ENCODE measurements at regions not wholly inside any gene's neighbourhood (a gene's known extent, or its start where the extent isn't known, plus 50 kb on each side); places are given as distances from the start of the nearest gene placed in this dataset.

DNA sequence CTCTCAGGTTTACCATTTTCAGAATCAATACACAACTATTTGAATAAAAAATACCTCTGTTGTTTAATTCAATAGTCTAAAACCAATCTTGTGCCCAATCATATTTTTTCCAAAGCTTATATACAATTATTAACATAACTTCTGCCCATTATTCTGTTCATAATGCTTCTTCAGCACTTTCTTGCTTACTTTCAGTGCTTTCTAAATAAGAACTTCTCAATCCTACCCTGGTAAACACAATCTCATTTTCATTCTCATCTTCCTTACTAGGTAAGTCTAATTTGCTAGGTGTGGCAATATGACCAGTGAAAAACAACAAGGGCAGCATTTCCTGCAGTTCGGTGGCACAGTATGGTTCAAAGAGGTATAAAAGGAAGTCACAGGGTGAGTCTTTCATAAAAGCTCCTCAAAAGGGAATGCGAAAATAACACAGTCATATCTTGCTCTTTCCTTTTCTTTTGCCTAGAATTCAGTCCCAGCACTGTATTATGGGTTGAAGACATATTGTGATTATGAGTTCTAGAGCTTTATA, 103.5 kb downstream of the FOXG1 start:
- no peak for DNase-seq (ENCODE audit: low read depth)
- no peak overlapping the region for H3K4me3 ChIP-seq (replicated peaks; ENCODE audit: low read depth, low read length)
- TF ChIP-seq, protein P1, sequence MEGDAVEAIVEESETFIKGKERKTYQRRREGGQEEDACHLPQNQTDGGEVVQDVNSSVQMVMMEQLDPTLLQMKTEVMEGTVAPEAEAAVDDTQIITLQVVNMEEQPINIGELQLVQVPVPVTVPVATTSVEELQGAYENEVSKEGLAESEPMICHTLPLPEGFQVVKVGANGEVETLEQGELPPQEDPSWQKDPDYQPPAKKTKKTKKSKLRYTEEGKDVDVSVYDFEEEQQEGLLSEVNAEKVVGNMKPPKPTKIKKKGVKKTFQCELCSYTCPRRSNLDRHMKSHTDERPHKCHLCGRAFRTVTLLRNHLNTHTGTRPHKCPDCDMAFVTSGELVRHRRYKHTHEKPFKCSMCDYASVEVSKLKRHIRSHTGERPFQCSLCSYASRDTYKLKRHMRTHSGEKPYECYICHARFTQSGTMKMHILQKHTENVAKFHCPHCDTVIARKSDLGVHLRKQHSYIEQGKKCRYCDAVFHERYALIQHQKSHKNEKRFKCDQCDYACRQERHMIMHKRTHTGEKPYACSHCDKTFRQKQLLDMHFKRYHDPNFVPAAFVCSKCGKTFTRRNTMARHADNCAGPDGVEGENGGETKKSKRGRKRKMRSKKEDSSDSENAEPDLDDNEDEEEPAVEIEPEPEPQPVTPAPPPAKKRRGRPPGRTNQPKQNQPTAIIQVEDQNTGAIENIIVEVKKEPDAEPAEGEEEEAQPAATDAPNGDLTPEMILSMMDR (IDR thresholded peaks at IDR 0.05; ENCODE audit: low read length, missing control alignments) = no peak

DNA sequence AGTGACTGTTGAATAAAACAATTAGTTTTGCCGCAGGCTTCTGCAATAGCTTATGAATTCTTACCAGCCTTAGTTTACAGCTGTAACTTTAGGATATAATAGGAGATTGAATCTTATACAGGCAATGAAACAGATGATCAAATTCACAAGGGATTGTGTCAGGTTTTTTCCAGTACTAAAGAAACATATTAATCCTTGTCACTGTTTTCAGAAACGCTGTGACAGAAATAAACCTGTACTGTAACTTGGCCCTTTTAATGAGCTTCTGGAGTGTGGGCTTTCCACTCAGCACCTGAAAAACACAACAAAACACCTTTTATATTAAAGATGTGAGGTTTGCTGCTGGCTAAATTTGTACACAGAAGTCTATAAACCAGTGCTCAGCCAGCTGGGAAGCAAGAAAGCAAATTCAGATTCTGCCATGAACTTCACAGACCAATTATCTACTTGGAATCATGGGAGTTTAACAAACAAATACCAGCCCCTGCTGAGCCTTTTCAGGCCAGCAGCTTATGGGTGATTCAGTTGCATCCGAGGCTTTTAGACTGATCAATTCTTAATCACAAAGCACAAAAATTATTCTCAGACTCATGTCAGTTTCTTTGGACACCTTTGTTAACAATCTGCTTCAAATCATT, 109.5 kb downstream of the FOXG1 start:
- no peak overlapping the region for H3K4me3 ChIP-seq (replicated peaks; ENCODE audit: low read depth, low read length)
- no peak for DNase-seq (ENCODE audit: low read depth)
- TF ChIP-seq, protein P1 (IDR thresholded peaks at IDR 0.05; ENCODE audit: low read length, missing control alignments) = no peak

DNA sequence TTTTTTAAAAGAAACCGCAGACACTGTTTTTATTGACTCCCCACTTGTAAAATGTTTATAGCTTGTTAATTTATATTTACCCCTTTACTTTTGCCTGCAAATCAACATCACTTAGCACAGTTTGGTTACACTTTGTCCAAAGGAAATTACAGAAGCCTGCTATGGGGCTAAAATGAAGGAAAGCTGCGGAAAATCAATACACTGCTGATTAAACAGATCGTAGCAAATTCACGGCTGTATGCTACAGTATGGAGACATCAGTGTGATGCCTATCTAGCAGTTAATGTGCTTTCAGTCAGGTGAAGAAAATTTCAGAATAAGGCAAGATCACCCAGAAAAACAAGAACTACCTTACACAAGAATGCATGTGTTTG, 110.0 kb downstream of the FOXG1 start:
- TF ChIP-seq, protein P1 (IDR thresholded peaks at IDR 0.05; ENCODE audit: low read length, missing control alignments) = no peak
- no peak overlapping the region for H3K4me3 ChIP-seq (replicated peaks; ENCODE audit: low read depth, low read length)
- DNase-seq (ENCODE audit: low read depth) = no peak

DNA sequence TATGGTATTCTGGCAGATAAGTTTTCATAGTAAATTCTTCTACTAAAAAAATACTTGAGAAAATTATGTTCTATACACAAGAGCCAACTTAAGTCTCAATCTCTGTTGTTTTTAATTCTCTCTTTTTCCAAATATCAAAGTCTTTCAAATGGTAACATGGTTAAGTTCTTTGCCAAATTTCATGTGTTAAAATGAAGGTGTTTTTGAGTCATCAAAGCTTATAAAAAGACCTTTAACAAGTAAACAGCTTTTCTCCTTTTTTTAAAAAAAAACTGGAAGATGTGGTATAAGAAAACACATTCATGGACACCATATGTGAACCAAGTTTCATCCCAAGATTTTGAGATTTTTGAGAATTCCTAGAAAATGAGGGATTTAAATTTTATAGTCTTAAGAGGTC, 111.3 kb downstream of the FOXG1 start:
- TF ChIP-seq, protein P1 (IDR thresholded peaks at IDR 0.05; ENCODE audit: low read length, missing control alignments) = no peak
- DNase-seq (ENCODE audit: low read depth) = no peak
- H3K4me3 ChIP-seq (replicated peaks; ENCODE audit: low read depth, low read length) = no peak overlapping the region

DNA sequence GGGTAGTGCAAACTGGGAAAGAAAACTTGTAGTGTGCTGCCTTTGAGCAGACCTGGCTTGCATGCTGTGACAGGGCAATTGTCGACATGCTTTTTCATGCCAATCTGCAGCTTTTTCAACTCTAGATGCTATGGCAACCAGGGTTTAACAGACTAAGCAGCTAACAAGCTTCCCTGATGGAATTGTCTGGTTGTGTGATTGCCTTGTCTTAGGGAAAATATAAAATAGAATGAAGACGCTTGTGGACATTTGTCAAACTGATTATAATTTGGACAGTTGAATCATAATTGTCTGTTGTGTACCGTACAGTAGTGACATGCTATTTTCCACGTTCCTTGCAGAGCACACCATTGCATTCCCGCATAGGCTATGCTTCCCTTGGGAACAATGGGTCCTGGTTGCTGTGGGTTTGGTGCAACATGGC, 113.0 kb downstream of the FOXG1 start:
- H3K4me3 ChIP-seq (replicated peaks; ENCODE audit: low read depth, low read length) = no peak overlapping the region
- TF ChIP-seq, protein P1 (IDR thresholded peaks at IDR 0.05; ENCODE audit: low read length, missing control alignments) = no peak
- DNase-seq (ENCODE audit: low read depth) = no peak

DNA sequence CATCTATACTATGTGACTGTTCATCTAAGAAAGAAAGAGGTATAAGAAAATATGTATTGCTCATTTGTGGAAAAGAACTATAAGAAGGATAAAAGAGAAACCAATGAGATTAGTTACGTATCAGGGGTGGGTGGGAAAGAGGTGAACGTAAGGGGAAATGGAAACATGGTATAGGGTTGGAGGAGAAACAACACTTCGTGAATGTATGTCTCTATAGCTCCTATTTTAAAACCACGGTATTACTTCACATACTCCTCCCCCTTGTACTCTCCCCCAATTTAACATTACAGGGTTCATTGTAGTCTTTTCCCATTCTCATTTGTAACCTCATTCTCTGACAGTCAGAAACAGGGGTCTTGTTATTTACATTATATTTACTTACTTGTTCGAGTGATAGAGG, 120.4 kb downstream of the FOXG1 start:
- no peak overlapping the region for H3K4me3 ChIP-seq (replicated peaks; ENCODE audit: low read depth, low read length)
- TF ChIP-seq, protein P1 (IDR thresholded peaks at IDR 0.05; ENCODE audit: low read length, missing control alignments) = no peak
- DNase-seq (ENCODE audit: low read depth) = no peak

DNA sequence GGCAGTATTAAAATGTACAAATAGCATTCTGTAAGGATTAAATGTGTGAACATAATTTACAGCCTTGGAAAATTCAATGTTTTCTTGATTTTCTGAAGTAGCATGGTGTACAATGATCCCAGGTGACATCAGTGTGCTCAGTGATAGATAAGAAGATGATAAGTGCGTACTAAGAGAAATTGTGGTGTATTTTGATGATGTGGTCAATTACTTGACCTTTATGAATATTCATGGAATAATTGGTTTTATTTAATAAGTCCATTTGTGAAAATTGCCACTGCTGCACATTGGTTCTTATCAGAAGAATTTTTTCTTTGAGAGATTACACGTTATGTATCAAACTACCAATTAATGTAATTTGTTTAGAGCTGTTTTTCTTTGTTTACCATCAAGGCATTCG, 128.8 kb downstream of the FOXG1 start:
- DNase-seq (ENCODE audit: low read depth) = no peak
- H3K4me3 ChIP-seq (replicated peaks; ENCODE audit: low read depth, low read length) = no peak overlapping the region
- TF ChIP-seq, protein P1 (IDR thresholded peaks at IDR 0.05; ENCODE audit: low read length, missing control alignments) = no peak

Data from fibroblast of pulmonary artery (primary cell).